ENCODE measurements at regions not wholly inside any gene's neighbourhood (a gene's known extent, or its start where the extent isn't known, plus 50 kb on each side); places are given as distances from the start of the nearest gene placed in this dataset.

DNA sequence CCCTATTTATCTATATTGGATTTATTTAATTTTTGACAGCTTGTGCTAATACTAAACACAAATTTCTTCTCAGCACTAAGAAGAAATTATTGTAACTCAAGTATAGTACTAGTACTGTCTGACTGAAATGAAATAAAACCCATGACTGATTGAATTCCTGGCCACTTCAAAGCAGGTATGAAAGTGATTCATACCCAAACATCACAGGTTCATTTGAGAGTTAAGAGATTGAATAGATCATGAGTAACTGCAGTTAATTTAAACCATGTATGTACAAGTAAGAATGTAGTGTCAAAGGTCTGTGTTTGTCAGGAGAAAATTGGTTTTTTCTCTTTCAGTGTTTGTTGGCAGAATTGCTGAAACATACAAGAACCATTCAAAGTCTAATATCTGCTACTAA lies 332.0 kb upstream of the GRM7 start:
- DNase-seq = no peak

DNA sequence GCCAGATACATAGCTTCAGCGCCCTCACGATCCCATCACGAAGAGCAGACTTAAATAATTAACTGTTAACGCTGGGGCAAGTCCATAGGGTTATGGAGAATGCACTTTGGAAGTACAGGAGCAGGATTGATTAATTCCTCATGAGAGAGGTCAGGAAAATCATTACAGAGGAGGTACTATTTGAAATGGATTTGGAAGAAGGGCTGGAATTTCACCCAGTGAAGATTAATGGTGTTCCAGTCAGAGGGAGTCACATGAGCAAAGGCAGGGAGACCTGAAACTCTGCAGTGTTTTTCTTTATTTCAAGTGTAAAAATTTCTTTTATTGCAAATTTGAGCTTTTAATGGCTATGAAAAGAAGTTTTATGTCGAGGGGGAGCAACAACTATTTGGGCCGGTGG lies 329.8 kb upstream of the GRM7 start:
- DNase-seq = no peak

DNA sequence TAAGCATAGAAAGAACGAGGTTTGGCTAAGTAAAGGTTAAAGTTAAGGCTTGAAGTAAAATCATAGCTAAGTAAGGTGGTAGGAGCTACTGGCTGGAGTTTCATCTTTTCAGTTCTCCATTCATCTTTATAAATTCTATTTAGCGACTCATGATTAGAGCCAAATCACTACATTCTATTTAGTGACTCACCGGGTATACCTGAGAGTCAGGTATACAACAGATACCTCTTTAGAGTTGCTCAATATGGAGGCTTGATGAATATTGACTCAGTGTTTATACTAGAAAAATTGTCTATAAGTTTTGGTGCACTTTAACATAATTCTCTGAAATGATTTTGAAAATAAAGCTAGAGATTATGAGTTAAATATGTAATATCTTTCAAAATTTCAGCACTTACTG lies 328.8 kb upstream of the GRM7 start:
- DNase-seq = no peak

DNA sequence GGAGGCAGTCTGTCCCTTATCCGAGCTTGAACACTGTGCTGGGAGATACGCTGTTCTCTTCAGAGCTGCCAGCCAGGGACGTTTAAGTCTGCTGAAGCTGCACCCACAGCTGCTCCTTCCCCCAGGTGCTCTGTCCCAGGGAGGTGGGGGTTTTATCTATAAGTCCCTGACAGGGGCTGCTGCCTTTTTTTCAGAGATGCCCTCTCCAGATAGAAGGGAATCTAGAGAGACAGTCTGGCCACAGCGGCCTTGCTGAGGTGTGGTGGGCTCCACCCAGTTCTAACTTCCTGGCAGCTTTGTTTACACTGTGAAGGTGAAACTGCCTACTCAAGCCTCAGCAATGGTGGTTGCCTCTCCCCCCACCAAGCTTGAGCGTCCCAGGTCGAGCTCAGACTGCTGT lies 319.9 kb upstream of the GRM7 start:
- no peak for DNase-seq

DNA sequence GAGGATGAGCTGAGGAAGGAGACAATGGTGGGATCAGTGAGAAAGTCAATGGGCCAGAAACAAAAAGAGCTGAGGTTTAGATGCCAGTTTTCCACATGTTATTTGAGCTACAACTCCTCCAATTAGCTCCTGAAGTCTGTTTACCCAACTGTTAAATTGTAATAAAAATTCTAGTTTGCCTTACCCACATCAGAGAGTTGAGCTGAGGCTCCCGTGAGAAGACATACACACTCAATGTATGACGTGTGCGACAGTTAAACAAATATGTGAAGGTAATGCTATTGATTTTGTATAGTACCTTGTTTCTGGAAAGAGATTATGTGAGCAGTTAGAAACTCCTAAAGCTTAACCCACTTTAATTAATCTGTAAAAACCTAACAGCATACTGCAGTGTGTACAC lies 318.1 kb upstream of the GRM7 start:
- DNase-seq = no peak

DNA sequence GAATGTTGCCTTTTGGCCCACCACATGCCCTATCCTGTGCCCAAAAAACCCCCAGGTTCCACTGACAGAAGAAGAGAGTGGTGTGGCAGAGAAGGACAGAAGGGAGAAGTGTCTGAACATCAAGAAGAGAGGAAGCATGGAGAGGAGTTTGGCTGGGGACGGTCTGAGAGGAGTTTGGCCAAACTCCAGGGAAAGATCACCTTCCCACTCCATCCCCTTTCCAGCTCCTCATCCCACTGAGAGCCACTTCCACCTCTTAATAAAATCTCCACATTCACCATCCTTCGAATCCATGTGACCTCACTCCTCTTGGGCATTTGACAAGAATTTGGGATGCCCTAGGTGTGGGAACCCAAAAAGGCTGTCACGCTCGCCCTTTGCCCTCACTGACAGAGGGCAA lies 311.6 kb upstream of the GRM7 start:
- no peak for DNase-seq

DNA sequence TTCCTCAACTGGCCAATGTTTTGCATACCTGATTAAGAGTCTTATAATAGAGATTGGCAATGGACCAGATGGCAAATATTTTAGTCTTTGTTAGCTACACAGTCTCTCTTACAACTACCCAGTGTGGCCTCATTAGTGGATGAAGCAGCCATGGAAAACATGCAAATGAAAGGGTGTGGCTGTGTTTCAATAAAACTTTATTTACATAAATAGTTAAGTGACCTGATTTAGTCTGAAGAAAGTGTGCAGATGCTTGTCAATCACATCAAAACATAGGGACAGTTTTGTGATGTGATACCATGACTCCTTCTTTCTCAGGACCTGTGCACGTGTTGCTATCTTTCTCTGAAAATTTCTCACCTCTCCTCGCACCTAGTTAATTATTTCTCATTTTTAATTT lies 309.8 kb upstream of the GRM7 start:
- no peak for DNase-seq

DNA sequence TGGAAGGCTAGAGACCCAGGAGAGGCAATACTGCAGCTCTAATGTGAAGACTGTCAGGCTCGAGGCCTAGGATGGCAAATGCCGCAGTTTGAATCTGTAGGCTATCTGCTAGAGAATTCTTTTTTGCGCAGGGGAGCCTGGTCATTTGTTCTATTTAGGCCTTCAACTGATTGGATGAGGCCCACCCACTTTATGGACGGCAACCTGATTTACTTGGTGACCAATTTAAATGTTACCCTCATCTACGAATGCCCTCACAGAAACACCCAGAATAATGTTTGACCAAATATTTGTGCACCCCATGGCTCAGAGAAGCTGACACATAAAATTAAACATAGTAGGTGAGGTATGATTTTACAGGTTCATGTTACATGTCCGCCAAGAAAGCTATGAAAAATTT lies 300.7 kb upstream of the GRM7 start:
- no peak for DNase-seq

DNA sequence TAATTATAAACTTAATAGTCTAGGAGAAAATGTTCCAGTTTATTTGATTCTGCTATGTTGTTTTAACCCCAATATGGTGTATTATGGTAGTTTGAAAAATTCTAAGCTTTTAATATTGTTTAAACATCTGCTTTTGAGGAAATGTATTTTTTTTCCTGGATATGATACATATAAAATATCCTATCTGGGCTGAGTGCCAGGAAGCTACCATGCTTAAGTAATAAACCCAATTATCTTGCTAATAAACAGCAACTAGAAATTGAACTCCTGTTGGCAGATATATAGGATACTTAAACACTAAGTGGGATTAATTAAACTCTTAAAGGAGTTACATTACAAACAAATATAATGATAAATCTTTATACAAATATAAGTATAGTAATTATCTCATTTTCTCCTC lies 293.7 kb upstream of the GRM7 start:
- DNase-seq = no peak

DNA sequence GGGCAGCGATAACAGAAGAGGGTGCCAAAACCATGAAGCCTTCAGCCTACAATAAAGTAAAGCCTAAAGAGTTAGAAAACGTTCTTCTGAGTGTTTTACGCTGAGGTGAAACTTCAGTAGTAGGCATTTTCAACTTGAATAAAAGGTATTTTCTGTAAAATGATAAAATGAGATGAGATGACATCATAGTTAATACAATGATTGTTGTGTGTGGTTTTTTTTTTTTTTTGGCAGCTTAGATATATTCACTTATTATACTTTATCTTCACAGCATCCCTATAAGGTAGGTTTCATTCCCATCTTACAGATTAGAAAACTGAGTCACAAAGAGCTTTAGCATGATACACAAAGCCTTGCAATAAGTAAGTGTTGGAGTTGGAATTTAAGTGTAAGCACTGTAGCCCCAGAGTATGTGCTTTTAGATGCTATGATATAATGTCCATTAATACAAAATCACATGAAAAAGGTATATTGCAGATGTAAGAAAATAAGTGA lies 291.9 kb upstream of the GRM7 start:
- DNase-seq = no peak

DNA sequence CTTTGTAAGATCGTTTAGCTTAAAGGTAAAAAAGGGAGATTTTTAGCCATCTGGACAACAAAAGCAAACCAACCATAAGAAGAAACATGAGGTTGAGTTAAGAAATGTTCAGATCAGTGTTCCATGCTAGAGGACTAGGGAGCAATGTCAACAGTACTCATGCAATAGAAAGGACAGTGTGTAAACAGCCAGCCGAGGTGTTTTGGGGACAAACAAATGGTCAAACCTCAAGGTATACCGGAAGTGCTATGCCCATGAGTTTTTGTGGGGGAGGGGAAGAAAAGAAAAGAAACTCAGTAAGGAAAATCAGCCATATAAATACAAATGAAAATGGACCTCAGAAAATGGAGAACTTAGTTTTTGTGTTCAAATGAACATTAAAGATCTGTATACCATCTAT lies 289.5 kb upstream of the GRM7 start:
- DNase-seq = no peak

DNA sequence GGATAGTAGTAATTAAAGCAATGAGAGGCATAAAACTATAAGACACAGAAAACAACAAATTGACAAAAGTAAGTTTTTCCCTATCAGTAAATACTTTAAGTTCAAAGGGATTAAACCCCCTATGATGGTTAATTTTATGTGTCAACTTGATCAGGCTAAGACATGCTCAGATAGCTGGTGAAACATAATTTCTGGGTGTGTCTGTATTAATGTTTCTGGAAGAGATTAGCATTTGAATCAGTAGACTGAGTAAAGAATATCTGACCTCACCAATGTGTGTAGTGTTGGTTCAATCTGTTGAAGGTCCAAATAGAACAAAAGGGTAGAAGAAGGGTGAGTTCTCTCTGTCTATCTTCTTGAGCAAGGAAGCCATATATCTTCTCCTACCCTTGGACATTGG lies 283.3 kb upstream of the GRM7 start:
- DNase-seq = no peak

DNA sequence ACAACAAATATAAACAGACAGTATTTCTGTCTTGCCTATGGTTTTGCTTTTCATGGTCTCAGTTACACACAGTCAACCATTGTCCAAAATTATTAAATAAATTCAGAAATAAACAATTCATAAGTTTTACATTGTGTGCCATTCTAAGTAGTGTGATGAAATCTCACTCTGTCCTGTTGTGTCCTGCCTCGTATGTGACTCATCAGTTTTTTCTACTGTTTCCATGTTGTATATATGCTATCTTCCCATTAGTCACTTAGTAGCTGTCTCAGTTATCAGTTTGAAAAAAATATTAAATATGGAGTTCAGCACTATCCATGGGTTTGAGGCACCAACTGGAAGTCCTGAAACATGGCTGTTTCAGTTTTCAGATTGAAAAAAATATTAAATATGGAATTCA lies 282.4 kb upstream of the GRM7 start:
- DNase-seq = no peak

DNA sequence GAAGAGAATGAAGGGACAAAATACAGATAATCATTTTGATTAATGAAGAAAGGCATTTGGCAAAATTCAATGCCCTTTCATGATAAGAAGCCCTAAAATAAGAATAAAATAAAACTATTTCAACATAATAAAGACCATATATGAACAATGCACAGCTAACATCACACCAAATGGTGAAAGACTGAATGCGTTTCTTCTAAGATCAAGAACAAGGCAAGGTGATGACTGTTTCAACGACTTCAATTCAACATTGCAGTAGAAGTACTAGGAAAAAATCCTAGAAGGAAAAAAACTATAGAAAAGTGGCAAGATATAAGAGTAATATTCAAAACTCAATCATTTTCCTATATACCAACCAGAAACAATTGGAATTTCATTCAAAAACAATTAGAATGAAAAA lies 280.1 kb upstream of the GRM7 start:
- no peak for DNase-seq

DNA sequence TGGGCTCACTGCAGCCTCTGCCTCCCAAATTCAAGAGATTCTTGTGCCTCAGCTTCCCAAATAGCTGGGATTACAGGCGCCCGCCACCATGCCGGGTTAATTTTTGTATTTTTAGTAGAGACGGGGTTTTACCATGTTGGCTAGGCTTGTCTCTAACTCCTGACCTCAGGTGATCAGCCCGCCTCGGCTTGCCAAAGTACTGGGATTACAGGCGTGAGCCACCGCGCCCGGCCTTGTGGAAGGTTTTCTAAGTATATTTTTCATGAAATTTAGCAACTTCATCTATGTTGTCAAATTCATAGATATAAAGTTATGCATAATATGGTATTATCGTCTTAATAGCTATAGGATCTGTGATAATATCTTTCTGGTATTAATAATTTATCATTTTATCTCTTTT lies 275.6 kb upstream of the GRM7 start:
- DNase-seq = no peak

DNA sequence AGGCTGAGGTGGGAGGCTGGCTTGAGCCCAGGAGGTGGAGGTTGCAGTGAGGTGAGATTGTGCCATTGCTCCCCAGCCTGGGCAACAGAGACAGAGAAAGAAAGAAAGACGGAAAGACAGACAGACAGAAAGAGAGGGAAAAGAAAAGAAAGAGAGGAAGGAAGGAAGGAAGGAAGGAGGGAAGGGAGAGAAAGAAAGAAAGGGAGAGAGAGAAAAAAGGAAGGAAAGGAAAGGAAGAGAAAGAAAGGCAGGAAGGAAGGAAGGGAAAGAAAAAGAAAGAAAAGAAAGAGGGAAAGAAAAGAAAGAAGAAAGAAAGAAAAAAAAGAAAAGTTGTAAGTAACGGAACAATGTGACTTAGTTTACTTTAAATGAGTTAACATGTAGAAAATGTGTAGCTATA lies 260.7 kb upstream of the GRM7 start:
- no peak for DNase-seq

DNA sequence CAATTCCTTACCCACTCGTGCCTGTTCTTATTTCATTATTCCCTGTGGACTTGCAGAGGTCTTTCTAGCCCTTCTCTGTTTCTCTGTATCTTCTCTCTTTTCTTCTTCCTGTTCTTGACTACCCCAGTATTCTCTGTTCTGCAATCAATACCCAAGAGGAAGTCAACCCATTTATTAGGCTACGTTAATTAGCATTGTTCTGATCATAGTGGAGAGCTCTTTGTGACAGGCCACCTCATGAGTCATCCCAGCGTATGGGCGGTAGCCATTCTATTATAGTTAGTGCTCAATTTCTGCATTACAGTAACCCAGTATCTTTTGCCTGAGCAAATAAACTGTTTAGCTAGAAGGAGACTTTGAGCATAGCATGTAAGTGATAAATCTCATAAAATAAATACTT lies 259.5 kb upstream of the GRM7 start:
- no peak for DNase-seq

DNA sequence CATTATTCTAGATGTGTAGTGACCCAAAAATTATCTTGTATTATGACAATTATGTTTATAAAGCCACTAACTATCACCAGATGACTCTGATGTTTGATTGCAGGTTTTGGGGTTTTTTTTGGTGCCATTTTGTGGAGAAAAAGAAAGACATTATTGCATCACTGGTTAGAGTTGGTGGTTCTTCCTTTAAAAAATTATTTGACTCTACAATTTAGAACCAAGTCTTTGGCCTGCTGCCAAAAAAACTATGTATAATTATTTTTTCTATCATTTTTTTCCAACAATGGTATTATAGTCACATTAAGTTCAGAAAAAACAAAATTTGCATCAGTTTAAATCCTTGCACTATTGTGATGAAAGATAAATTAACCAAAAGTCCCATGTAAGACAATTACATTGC lies 258.6 kb upstream of the GRM7 start:
- no peak for DNase-seq

DNA sequence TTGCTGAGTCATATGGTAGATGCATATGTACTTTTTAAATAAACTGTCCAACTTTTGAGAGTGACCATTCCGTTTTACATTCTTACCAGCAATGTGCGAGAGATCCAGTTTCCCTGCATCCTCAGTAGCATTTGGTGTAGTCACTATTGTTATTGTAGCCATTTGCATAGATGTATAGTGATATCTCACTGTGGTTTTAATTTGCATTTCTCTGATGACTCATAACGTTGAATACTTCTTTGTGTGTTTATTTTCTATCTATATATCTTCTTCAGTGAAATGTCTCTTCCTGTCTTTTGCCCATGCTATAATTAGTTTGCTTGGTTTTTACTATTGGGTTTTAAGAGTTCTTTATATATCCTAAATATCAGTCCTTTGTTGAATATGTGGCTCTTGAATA lies 255.7 kb upstream of the GRM7 start:
- DNase-seq = no peak

DNA sequence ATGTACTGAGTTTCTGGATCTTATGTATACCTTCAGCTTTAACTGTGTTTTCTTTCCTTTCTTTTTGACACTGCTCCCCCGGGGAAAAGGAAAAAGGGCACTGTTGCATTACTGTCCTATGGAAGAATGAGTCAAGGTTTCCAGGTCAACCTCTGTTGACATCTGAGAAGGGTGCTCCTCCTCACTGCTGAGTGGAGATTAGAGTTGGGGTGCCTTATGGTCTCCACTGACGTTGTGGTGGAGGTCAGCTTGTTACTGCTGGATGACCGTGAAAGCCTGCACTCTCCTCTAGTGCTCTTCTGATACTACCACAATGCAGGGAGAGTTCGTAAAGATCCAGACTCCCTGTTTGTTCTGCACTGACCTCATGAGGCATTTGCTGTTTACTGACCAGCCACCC lies 252.1 kb upstream of the GRM7 start:
- no peak for DNase-seq

DNA sequence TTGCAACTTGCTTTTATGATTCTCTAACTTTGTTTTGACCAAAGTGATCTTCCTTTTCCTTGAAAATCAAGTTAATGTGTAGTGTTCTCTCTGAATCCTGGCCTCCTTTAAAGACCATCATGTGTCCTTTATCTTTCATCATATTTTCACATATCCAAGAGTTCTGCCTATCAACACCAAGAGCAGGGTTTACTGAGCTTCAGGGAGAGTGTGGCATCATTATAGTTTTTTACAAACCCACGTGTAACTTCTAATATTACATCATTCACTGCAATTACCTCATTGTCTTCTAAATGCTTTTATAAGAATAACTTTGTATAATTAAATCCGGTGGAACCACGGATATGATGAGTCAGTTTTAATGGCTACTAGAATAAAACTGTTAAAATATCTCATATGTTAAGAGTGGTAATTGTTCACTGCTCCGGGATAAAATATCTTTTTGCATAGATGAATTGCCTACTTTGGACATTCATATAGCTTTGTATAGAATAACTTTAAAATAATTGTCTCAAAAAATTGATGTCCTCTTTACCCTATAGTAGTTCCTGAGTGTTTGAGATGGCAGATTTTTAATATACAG lies 248.8 kb upstream of the GRM7 start:
- DNase-seq = no peak

DNA sequence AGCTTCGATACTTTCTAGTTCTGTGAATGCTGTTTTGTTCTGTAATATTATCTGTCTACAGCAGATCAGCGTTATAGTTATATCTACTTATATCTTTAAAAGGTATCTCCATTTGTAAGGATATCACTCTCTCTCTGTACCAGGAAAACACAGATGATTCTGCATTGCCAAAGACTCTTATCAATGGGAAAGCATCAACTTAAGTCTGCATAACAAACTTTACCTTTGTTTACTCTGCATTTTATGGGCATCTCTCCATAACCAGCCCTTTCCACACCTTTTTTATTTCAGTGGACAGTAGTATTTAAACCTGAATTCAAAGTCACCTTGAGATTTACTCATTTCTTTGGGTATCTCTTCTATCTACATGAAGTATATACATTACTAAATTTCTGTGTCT lies 238.7 kb upstream of the GRM7 start:
- no peak for DNase-seq

DNA sequence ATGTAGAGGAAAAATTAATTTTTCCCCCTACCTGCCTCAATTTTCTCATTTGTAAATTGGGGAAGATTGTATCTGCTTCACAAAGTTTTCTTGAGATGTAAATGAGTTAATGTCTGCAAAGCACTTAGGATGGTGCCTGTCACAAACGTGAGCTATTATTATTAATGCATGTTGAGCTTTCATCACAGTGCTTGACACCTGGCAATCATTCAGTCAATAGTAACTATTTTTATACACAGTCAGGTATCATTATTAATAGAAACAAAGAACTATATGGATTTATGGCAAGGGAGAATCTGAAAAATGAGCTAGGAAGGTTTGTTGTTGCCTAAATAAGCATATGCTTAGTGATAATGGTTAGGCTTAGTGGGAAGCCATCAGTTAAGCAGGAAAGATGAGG lies 238.2 kb upstream of the GRM7 start:
- no peak for DNase-seq

DNA sequence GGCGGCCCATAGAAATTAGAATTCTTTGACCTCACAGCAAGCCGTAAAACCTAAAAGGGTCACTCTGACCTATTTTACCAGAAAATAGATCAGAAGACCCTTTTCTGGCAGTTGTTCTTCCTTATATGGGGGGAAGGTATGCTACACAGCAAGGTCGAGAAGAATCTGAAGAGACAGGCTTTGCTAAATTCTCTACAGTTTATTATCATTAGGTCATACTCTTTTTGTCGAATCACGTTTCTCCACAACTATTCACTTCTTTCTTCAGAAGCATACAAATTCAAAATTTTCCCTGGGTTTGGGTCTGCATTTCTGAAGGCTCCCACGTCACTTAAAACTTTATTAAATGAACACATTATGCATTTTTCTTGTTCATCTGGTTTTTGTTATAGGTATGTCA lies 229.5 kb upstream of the GRM7 start:
- no peak for DNase-seq

DNA sequence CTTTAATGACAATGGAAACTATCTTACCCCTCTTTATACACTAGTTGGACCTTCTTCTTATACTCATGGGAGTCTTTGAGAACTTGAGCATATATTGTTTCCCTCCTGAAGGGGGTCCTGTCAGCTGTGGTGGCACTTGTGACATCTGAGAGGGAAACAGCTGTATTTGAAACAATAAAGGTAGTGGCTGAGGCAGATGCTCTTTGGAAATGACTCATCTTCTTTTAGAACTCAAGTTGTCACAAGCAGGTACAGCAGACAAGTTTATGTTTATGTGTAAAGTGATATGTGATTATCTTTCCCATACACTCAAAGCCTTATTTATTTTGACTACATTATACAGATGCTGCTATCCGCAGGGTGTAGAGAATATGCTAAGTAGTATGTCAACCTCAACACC lies 220.0 kb upstream of the GRM7 start:
- no peak for DNase-seq
